WTC11 (cell line): ENCODE measurements at regions not wholly inside any gene's neighbourhood (a gene's known extent, or its start where the extent isn't known, plus 50 kb on each side); places are given as distances from the start of the nearest gene placed in this dataset.
A peak's percentile ranks its signal among the peaks of the same experiment; 100 is the strongest.

ENCODE experiments used
- ATAC-seq: fragments of 200-7000 bp; cut with Tn5 transposase; 2 replicates; pipeline ENCODE4 v1.10.0; 2021; ENCODE audit warnings: mild to moderate bottlenecking, moderate library complexity
- CTCF ChIA-PET: fragments of 300-600 bp; sonication (Branson Sonifier 250); formaldehyde crosslinking; loops from one replicate; lab custom pipeline; 2021; ENCODE audit warnings: antibody characterized with exemption; lab: Charles Lee
- POLR2A ChIA-PET: fragments of 350-600 bp; sonication (Branson Sonifier 250); formaldehyde crosslinking; loops from one replicate; lab custom pipeline; 2021; ENCODE audit warnings: antibody characterized with exemption; lab: Charles Lee
- DNase-seq: peaks from one replicate; pipeline ENCODE4 v3.0.0; 2021; ENCODE audit warnings: low spot score
- H3K27ac Mint-ChIP-seq: 2 replicates; pipeline ENCODE4 v1.8.0; 2021; ENCODE audit warnings: mixed read lengths
- H3K27me3 Mint-ChIP-seq: 2 replicates; pipeline ENCODE4 v1.8.0; 2021; ENCODE audit warnings: low read depth, mild to moderate bottlenecking, moderate library complexity, mixed read lengths
- H3K36me3 Mint-ChIP-seq: 2 replicates; pipeline ENCODE4 v1.8.0; 2021; ENCODE audit warnings: mixed read lengths
- H3K4me1 Mint-ChIP-seq: 2 replicates; pipeline ENCODE4 v1.8.0; 2022; ENCODE audit warnings: mixed read lengths
- H3K4me3 Mint-ChIP-seq: 2 replicates; pipeline ENCODE4 v1.8.0; 2021; ENCODE audit warnings: mild to moderate bottlenecking, moderate library complexity, mixed read lengths
- H3K9me3 Mint-ChIP-seq: 2 replicates; pipeline ENCODE4 v1.8.0; 2021; ENCODE audit warnings: mixed read lengths
- FOXJ3 ChIP-seq: sonication (generic); formaldehyde crosslinking; IDR thresholded peaks from 2 replicates; pipeline ENCODE4 v1.9.0; 2021; ENCODE audit warnings: missing genetic modification reagents, mild to moderate bottlenecking, borderline replicate concordance
- FOXP1 ChIP-seq: sonication (generic); formaldehyde crosslinking; IDR thresholded peaks from 2 replicates; pipeline ENCODE4 v1.8.0; 2022; ENCODE audit warnings: missing genetic modification reagents, mild to moderate bottlenecking, moderate library complexity, borderline replicate concordance
- GTF2I ChIP-seq: fragments of 250-450 bp; sonication (Bioruptor Pico); conservative IDR thresholded peaks from 2 replicates; pipeline ENCODE4 v1.4.0; 2021; ENCODE audit warnings: mild to moderate bottlenecking
- KAT7 ChIP-seq: sonication (generic); formaldehyde crosslinking; IDR thresholded peaks from 2 replicates; pipeline ENCODE4 v1.8.1; 2023; ENCODE audit warnings: missing genetic modification reagents, mild to moderate bottlenecking, borderline replicate concordance
- OVOL2 ChIP-seq: fragments of 250-450 bp; sonication (Bioruptor Pico); IDR thresholded peaks from 2 replicates; pipeline ENCODE4 v1.9.0; 2021; ENCODE audit warnings: mild to moderate bottlenecking, borderline replicate concordance
- RELA ChIP-seq: sonication (generic); formaldehyde crosslinking; IDR thresholded peaks from 2 replicates; pipeline ENCODE4 v1.8.1; 2022; ENCODE audit warnings: missing genetic modification reagents, mild to moderate bottlenecking, borderline replicate concordance
- SMAD4 ChIP-seq: sonication (generic); formaldehyde crosslinking; IDR thresholded peaks from 2 replicates; pipeline ENCODE4 v1.8.0; 2022; ENCODE audit warnings: mild to moderate bottlenecking, missing genetic modification reagents
- TP53 ChIP-seq: sonication (generic); formaldehyde crosslinking; IDR thresholded peaks from 2 replicates; pipeline ENCODE4 v1.8.1; 2023; ENCODE audit warnings: mild to moderate bottlenecking, missing genetic modification reagents
- ZNF263 ChIP-seq: sonication (generic); formaldehyde crosslinking; IDR thresholded peaks from 2 replicates; pipeline ENCODE4 v1.8.1; 2022; ENCODE audit warnings: low read depth, mild to moderate bottlenecking, moderate library complexity, missing genetic modification reagents
- ZNF317 ChIP-seq: sonication (generic); formaldehyde crosslinking; IDR thresholded peaks from 2 replicates; pipeline ENCODE4 v1.8.1; 2023; ENCODE audit warnings: low read depth, mild to moderate bottlenecking, moderate library complexity, missing genetic modification reagents, borderline replicate concordance
- ZNF396 ChIP-seq: fragments of 250-450 bp; sonication (Bioruptor Pico); IDR thresholded peaks from 2 replicates; pipeline ENCODE4 v1.8.0; 2021; ENCODE audit warnings: mild to moderate bottlenecking, moderate library complexity, borderline replicate concordance
- ZNF671 ChIP-seq: fragments of 250-450 bp; sonication (Bioruptor Pico); IDR thresholded peaks from 2 replicates; pipeline ENCODE4 v1.8.0; 2021; ENCODE audit warnings: mild to moderate bottlenecking
- ZSCAN18 ChIP-seq: fragments of 250-450 bp; sonication (Bioruptor Pico); IDR thresholded peaks from 2 replicates; pipeline ENCODE4 v2.1.2; 2022; ENCODE audit warnings: mild to moderate bottlenecking, moderate library complexity
- TF ChIP-seq, protein P1 (sequence below): sonication (generic); formaldehyde crosslinking; IDR thresholded peaks from 2 replicates; pipeline ENCODE4 v1.8.1; 2023; ENCODE audit warnings: mild to moderate bottlenecking, missing genetic modification reagents, moderate library complexity
- TF ChIP-seq, protein P2 (sequence below): sonication (generic); formaldehyde crosslinking; IDR thresholded peaks from 2 replicates; pipeline ENCODE4 v1.8.0; 2022; ENCODE audit warnings: mild to moderate bottlenecking, missing genetic modification reagents
- TF ChIP-seq, protein P3 (sequence below): sonication (generic); formaldehyde crosslinking; IDR thresholded peaks from 2 replicates; pipeline ENCODE4 v1.8.0; 2022; ENCODE audit warnings: mild to moderate bottlenecking, missing genetic modification reagents

DNA sequence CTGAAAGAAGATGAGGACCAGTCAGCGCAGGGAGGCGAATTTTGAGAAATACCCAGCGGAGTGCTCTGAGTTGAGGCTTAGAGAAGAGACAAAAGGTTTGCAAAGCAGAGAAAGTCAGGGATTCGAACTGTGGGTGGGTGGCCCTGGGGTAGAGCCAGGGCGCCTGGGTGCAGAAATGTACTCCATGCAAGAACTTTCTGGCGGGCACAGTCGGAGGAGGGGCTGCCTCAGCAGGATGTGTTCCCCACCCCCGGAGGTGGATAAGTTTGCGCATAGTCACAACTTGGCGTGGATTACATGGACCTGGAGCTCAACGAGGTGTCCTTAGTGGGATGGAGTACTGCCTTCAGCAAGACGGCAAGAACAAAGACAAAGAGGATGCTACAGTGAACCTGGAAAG, 117.3 kb upstream of the ALDH1A3 start:
- H3K4me1 Mint-ChIP-seq = peaks cover 25% of the 10 kb centered on the region
- H3K9me3 Mint-ChIP-seq = no peaks in the 10 kb centered on the region
- POLR2A ChIA-PET = interaction anchor here (0.9 kb wide), 1 partner anchor 11 kb away, joined by 3 read pairs; no protein-coding TSS in a partner anchor
- CTCF ChIA-PET = interaction anchor here (1.1 to 1.3 kb wide), 2 partner anchors 110 to 130 kb away, joined by 3 to 4 read pairs; no protein-coding TSS in a partner anchor
- no peak for TF ChIP-seq OVOL2 (CRISPR knock-in tag)
- TF ChIP-seq ZNF317 = no peak
- TF ChIP-seq FOXJ3 (CRISPR knock-in tag) = no peak
- TF ChIP-seq, all 79 proteins: peak for 0
- no peaks in the 10 kb centered on the region for H3K36me3 Mint-ChIP-seq
- no peak for ATAC-seq
- DNase-seq = peak; percentile 10
- no peaks in the 10 kb centered on the region for H3K27me3 Mint-ChIP-seq
- no peak overlapping the region for H3K4me3 Mint-ChIP-seq
- H3K27ac Mint-ChIP-seq = no peak overlapping the region

DNA sequence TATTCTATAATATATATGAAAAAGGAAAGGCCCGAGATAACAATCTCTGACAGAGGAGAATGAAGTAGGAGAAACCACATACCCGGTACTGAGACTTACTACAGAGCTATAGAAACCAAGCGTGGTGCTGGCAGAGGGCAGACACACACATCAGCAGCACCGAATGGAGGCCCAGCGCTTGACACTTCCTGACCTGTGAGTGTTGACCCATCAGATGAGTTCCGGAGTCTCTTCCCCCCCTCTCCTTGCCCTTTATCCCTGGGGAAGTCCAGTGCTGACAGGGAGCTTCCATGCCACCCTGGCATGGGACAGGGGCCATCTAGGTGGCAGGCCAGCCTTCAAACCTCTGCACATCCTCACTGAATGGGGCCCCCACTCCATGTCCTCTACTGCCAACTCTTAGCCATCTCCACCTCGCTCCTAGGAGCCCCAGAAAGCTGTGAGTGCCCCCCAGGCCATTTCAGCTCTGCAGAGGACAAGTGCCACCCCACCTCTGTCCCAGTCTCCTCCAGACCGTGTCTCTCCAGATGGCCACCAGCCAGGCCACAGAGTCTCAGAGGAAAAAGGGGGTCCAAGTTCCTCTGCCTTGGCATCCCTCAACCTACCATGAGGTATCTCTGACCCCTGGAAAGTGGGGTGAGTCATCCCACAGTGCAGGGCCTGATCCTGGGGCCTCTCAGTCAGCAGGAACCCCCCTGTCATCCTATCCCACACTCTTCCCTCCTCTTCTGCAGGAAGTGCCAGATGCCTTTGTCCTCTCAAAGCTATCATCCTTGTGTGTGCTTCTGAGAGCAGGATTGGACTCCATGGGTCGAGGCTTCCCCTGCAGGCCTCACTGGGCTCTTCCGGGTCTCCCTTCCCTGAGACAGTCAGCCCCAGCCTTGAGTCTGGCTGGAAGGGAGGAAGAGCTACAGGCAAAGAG, 116.5 kb upstream of the ALDH1A3 start:
- TF ChIP-seq ZNF263 (CRISPR knock-in tag) (no peak), ZNF396 (CRISPR knock-in tag) (no peak), ZNF317 (no peak), TP53 (CRISPR knock-in tag) (no peak), SMAD4 (CRISPR knock-in tag) (no peak), GTF2I (CRISPR knock-in tag) (no peak), ZSCAN18 (CRISPR knock-in tag) (no peak), FOXP1 (CRISPR knock-in tag) (no peak), ZNF671 (CRISPR knock-in tag) (no peak), RELA (CRISPR knock-in tag) (no peak), KAT7 (no peak)
- TF ChIP-seq, protein P1, sequence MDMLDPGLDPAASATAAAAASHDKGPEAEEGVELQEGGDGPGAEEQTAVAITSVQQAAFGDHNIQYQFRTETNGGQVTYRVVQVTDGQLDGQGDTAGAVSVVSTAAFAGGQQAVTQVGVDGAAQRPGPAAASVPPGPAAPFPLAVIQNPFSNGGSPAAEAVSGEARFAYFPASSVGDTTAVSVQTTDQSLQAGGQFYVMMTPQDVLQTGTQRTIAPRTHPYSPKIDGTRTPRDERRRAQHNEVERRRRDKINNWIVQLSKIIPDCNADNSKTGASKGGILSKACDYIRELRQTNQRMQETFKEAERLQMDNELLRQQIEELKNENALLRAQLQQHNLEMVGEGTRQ (CRISPR knock-in tag) = no peak
- TF ChIP-seq, protein P2, sequence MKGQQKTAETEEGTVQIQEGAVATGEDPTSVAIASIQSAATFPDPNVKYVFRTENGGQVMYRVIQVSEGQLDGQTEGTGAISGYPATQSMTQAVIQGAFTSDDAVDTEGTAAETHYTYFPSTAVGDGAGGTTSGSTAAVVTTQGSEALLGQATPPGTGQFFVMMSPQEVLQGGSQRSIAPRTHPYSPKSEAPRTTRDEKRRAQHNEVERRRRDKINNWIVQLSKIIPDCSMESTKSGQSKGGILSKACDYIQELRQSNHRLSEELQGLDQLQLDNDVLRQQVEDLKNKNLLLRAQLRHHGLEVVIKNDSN (CRISPR knock-in tag) = no peak
- TF ChIP-seq, protein P3, sequence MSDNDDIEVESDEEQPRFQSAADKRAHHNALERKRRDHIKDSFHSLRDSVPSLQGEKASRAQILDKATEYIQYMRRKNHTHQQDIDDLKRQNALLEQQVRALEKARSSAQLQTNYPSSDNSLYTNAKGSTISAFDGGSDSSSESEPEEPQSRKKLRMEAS (CRISPR knock-in tag) = no peak
- TF ChIP-seq, all 79 proteins: peak for 0
- DNase-seq = peak; percentile 1
- H3K27ac Mint-ChIP-seq = no peak overlapping the region
- no peaks in the 10 kb centered on the region for H3K36me3 Mint-ChIP-seq
- CTCF ChIA-PET = interaction anchor here (1.1 to 1.3 kb wide), 2 partner anchors 109 to 131 kb away, joined by 3 to 4 read pairs; no protein-coding TSS in a partner anchor
- POLR2A ChIA-PET = interaction anchor here (0.9 kb wide), 1 partner anchor 10 kb away, joined by 3 read pairs; no protein-coding TSS in a partner anchor
- H3K4me1 Mint-ChIP-seq = peaks cover 25% of the 10 kb centered on the region
- no peak overlapping the region for H3K4me3 Mint-ChIP-seq
- H3K27me3 Mint-ChIP-seq = no peaks in the 10 kb centered on the region
- no peaks in the 10 kb centered on the region for H3K9me3 Mint-ChIP-seq
- ATAC-seq = no peak
